GM12872 (cell line): ENCODE measurements at regions not wholly inside any gene's neighbourhood (a gene's known extent, or its start where the extent isn't known, plus 50 kb on each side); places are given as distances from the start of the nearest gene placed in this dataset.

ENCODE experiments used
- CTCF ChIP-seq: IDR thresholded peaks from 3 replicates; pipeline ENCODE4 v1.5.1; 2011; ENCODE audit warnings: low read depth, mild to moderate bottlenecking, low read length, moderate library complexity; ENCODE audit not compliant: insufficient read depth

- TF ChIP-seq CTCF: no peak
Measured at GRCh38 chr17:16888413-16889087, 83.4 kb downstream of the TNFRSF13B start.

GRCh38 chr17:16887523-16888095 lies 84.3 kb downstream of the TNFRSF13B start:
- TF ChIP-seq CTCF: no peak

GRCh38 chr17:16886655-16887322 lies 85.1 kb downstream of the TNFRSF13B start:
- no peak for TF ChIP-seq CTCF

GRCh38 chr17:16882243-16882925 lies 89.5 kb downstream of the TNFRSF13B start:
- TF ChIP-seq CTCF: no peak

- TF ChIP-seq CTCF: no peak
Measured at GRCh38 chr17:16881239-16881924, 90.5 kb downstream of the TNFRSF13B start.

GRCh38 chr17:16880843-16881230 lies 91.1 kb downstream of the TNFRSF13B start:
- no peak for TF ChIP-seq CTCF
